A673 (cell line): ENCODE measurements at regions not wholly inside any gene's neighbourhood (a gene's known extent, or its start where the extent isn't known, plus 50 kb on each side); places are given as distances from the start of the nearest gene placed in this dataset.

ENCODE experiments used
- CTCF ChIP-seq: fragments of 300-800, 200-600 bp; sonication (generic); conservative IDR thresholded peaks from 2 replicates; pipeline ENCODE4 v1.5.1; 2017; ENCODE audit warnings: low read depth, mild to moderate bottlenecking, antibody characterized with exemption, low read length, moderate library complexity, mixed read lengths
- EZH2 ChIP-seq: fragments of 200-600 bp; sonication (generic); IDR thresholded peaks from 2 replicates; pipeline ENCODE4 v1.6.1; 2017; ENCODE audit warnings: borderline replicate concordance, low read depth, mild to moderate bottlenecking, mixed read lengths, antibody characterized with exemption, low read length; ENCODE audit not compliant: poor library complexity, severe bottlenecking

DNA sequence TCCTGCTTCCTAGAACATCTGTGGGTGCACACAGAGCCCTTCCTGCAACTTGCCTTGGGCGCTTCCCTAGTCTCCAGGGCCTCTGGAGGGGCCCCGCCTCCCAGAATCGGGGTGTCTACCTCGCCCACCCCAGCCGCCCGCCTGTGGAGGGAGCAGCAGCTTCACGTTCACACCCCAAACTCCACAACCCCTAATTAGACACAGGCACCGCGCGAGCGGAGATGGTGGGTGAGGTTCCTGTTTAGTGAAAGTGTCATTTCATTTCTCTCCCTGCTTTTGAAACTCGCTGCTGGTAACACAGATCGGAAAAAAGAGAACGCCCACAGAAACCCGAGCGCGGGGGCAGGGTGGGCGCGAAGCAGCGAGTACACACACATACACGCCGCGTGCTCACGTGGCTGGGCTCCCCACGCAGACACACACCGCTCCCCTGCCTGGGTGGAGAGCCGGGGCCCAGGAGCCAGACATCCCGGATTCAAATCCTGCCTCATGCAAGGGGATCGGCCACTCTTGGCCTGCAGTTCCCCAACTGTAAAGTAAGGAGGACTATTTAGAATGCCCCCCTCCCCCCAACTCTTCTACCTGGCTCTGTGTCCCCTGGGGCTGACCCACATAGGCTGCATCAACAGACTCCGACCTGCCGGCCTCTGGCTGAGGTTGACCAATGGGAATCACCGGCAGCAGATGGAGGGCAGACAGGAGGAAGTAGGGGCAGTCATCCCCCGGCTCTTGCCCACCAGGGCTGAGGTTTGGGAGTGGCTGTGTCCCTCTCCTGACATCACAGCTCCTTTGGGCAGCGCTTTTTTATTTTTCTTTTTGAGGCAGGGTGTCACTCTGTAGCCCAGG lies 79.2 kb upstream of the NCOR2 start:
- TF ChIP-seq CTCF (no peak), EZH2 (no peak)
